ENCODE measurements at regions not wholly inside any gene's neighbourhood (a gene's known extent, or its start where the extent isn't known, plus 50 kb on each side); places are given as distances from the start of the nearest gene placed in this dataset.

GRCh38 chr4:180434131-180434895, 1808.9 kb upstream of the TENM3 start:
- H3K27me3 ChIP-seq, result no peaks in the 10 kb centered on the region
- H3K4me1 ChIP-seq (ENCODE audit: control insufficient read depth in 1 of 2, insufficient read depth in 1 of 2, low read depth in 1 of 2, low read length in 1 of 2), result no peaks in the 10 kb centered on the region
- H3K27ac ChIP-seq, result no peak overlapping the region
- H3K36me3 ChIP-seq, result no peaks in the 10 kb centered on the region
- H3K9me3 ChIP-seq, result no peaks in the 10 kb centered on the region
- TF ChIP-seq CTCF (IDR thresholded peaks at IDR 0.05), result no peak
- H3K4me3 ChIP-seq (ENCODE audit: low read depth in 1 of 2, low read length in 1 of 2), result no peak overlapping the region

- H3K4me3 ChIP-seq (ENCODE audit: low read depth in 1 of 2, low read length in 1 of 2), result no peak overlapping the region
- no peak for TF ChIP-seq CTCF (IDR thresholded peaks at IDR 0.05)
- no peaks in the 10 kb centered on the region for H3K4me1 ChIP-seq (ENCODE audit: control insufficient read depth in 1 of 2, insufficient read depth in 1 of 2, low read depth in 1 of 2, low read length in 1 of 2)
- no peaks in the 10 kb centered on the region for H3K27me3 ChIP-seq
- H3K36me3 ChIP-seq, result no peaks in the 10 kb centered on the region
- no peaks in the 10 kb centered on the region for H3K9me3 ChIP-seq
- H3K27ac ChIP-seq, result no peak overlapping the region
Observed at GRCh38 chr4:180436361-180436760, 1806.8 kb upstream of the TENM3 start.

GRCh38 chr4:180437601-180438000, 1805.6 kb upstream of the TENM3 start:
- H3K27ac ChIP-seq, result no peak overlapping the region
- H3K9me3 ChIP-seq, result no peaks in the 10 kb centered on the region

GRCh38 chr4:180448306-180448705, 1794.9 kb upstream of the TENM3 start:
- Histone ChIP-seq H3K9me3 (no peaks in the 10 kb centered on the region), H3K36me3 (no peaks in the 10 kb centered on the region), H3K4me3 (ENCODE audit: low read depth in 1 of 2, low read length in 1 of 2) (no peak overlapping the region), H3K27ac (no peak overlapping the region), H3K4me1 (ENCODE audit: control insufficient read depth in 1 of 2, insufficient read depth in 1 of 2, low read depth in 1 of 2, low read length in 1 of 2) (no peaks in the 10 kb centered on the region), H3K27me3 (no peaks in the 10 kb centered on the region)
- TF ChIP-seq CTCF (IDR thresholded peaks at IDR 0.05), result no peak

More at GRCh38 chr4:180437601-180438000, 1805.6 kb upstream of the TENM3 start:
- no peaks in the 10 kb centered on the region for H3K36me3 ChIP-seq
- no peak for TF ChIP-seq CTCF (IDR thresholded peaks at IDR 0.05)
- no peaks in the 10 kb centered on the region for H3K4me1 ChIP-seq (ENCODE audit: control insufficient read depth in 1 of 2, insufficient read depth in 1 of 2, low read depth in 1 of 2, low read length in 1 of 2)
- no peak overlapping the region for H3K4me3 ChIP-seq (ENCODE audit: low read depth in 1 of 2, low read length in 1 of 2)
- no peaks in the 10 kb centered on the region for H3K27me3 ChIP-seq

GRCh38 chr4:180449395-180449956, 1793.7 kb upstream of the TENM3 start:
- no peak overlapping the region for H3K4me3 ChIP-seq (ENCODE audit: low read depth in 1 of 2, low read length in 1 of 2)
- H3K36me3 ChIP-seq, result no peaks in the 10 kb centered on the region
- no peak for TF ChIP-seq CTCF (IDR thresholded peaks at IDR 0.05)
- H3K4me1 ChIP-seq (ENCODE audit: control insufficient read depth in 1 of 2, insufficient read depth in 1 of 2, low read depth in 1 of 2, low read length in 1 of 2), result no peaks in the 10 kb centered on the region
- no peak overlapping the region for H3K27ac ChIP-seq
- H3K9me3 ChIP-seq, result no peaks in the 10 kb centered on the region
- H3K27me3 ChIP-seq, result no peaks in the 10 kb centered on the region
